HG02588 (cell line): ENCODE measurements at regions not wholly inside any gene's neighbourhood (a gene's known extent, or its start where the extent isn't known, plus 50 kb on each side); places are given as distances from the start of the nearest gene placed in this dataset.

Source experiments
- ATAC-seq: cut with Tn5 transposase; IDR thresholded peaks from one replicate; pipeline ENCODE4 v1.9.1; 2021; ENCODE audit warnings: mild to moderate bottlenecking, moderate library complexity; ENCODE audit not compliant: unreplicated experiment

DNA sequence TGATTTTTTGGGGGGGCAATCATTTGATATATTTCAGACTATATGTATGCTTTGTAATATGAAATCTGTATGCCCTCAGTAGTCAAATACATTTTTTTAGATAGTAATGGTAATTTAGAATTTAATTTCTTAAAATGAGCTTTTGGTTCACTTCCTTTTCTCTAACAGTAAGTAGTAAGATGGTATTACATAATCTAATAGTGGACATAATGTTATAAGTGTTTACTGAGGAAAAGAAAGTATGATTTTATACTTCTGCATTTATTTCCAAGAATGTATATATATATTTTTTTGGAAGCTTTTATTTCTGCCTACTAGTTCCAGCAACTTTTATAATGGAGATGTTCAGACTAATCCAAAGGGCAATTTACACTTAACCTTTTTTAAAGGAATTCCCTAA, 1450.7 kb upstream of the TENM3 start:
- ATAC-seq: no peak

DNA sequence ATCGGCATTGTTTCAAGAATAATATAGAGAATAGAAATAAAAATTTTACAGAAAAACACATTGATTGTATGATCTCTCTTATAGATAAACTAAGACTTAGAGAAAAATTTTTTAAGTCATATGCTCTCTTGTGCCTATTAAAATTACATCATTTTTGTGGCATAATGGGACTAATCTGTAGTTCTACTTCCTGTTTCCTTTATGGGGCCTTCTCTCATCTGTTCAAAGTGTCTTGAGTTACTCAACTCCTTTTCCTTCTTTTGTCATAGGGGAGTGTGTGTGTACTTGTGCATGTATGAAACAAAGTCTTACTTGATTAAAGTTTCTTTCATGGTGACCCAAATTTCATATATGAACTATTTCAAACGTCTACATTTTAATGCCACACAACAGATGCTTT, 1448.9 kb upstream of the TENM3 start:
- ATAC-seq: no peak

DNA sequence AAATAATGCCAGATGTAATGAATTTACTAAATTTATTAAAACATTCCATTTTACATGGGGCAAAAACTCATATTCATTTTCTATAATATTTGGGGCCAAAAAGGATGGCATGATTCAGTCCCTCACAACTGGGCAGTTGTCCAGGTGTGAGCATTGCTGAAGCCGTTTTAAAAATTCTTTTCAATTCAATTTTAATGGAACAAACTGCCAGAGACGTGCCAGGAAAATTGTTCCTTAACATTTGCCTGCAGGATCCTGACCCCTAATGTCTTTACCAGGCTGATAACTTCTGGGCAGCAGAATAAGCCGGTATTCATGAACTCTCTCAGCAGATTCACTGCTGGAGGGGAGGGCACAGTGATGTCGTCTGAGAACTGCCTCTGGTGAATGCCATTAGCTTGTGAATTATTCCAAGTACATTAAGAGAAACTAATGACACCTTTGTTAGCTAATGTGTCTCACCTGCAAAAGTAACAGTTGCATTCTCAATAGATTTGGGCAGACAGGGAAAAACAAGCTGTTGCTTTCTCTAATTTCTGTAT, 1445.1 kb upstream of the TENM3 start:
- no peak for ATAC-seq

DNA sequence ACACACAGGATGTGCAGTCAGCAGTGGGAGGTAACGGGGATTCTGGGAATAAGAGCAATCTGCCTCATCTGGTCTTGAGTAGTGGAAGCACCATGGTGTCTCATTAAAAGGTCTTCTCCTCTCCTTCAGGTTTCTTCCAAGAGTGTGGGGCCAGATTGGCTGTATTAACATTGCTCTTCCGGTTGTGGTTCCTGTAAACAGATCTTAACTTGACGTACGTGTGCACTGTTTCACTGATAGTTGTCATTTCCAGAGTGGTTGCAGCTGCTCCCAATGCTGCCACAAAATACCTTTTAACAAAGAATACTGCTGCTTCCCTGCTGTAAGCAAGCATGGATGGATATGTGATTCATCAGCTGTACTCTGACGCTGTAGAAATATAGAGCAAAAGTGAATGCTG, 1443.4 kb upstream of the TENM3 start:
- no peak for ATAC-seq

DNA sequence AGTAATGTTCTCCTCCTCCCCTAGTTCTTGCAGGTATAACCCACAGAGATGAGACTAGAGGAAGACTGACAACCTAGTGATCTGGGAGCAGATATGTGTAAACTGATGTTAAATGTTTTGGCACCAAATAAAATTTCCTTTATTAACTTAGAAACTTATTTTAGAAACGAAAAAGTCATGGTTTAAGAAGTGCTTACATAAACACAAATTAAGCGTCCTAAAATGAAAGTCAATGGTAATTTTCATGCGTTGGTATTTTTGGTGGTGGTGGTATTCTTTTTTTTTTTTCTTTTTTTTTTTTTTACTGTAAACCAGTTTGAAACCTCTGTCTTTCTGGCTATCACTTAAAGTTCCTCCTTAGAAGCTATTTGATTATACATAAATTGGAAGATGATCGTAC, 1438.1 kb upstream of the TENM3 start:
- no peak for ATAC-seq

DNA sequence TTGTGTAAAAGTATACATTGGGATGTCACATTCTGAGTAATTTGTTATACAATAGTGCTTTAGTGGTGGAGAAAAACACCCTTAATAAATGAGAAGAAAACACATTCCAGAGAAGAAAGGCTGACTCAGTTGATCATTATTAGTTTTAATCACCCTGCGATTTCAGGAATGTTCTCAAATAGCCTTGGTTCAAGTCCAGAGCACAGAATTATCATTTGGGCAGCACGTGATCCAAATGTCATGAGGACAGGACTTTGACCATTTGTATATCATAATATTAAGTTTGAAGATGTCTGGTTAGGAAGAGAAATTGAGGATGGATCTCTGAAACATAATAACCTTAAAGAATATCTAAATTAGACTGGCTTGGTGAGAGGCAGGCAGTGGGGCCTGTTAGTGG, 1434.3 kb upstream of the TENM3 start:
- no peak for ATAC-seq

DNA sequence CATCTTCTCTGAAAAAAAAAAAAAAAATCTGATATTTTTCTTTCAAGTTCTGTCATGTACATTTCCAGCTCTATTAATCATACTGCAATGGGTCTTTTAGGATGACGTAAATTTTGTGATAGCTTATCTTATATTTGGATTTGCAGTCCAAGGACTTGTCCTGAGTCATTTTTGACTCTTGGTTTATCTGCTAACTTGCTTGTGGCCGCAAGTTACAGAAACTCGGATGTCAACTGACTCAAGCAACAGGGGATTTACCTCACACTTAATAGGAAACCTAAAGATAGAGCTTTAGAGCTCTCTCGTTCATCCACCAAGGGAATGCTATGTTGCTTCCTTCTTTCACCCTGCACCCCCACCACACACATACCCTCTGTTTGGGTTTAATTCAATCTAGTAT, 1433.8 kb upstream of the TENM3 start:
- ATAC-seq: no peak

DNA sequence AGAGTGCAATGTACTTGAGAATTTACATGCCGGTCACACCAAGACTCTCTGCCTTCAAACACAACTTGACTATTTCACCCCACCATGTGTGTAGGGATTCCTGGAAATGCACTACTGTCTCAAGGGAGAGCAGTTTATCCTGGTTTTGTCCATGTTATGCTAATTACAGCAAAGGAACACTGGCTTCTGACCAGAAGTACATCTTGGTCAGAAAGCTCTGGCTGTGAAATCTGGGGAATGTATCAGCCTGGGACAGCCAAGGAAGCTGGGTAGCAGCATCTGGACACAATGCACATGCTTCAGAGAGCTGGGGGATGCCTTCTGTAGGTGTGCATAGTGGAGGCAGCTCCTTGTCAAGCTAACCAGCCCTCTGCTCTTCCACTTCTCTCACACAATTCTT, 1432.6 kb upstream of the TENM3 start:
- no peak for ATAC-seq

DNA sequence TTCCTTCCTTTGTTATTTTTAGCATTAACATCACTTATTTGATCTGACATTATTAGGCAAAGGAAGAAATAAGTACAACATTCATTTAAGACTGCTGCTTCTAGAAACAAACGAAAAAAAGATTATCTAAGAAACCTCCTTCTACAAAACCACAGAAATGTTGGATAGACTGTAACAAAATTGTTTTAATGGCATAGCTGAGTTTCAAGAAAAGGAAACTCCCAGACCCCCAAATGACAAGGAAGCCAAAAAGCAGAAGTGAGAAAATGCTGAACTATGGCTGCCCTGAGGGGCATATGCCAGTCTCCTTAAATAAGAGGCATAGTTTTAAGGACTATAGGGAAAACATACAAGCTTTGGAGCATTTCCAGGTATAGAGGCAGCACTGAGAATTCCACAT, 1431.6 kb upstream of the TENM3 start:
- no peak for ATAC-seq

DNA sequence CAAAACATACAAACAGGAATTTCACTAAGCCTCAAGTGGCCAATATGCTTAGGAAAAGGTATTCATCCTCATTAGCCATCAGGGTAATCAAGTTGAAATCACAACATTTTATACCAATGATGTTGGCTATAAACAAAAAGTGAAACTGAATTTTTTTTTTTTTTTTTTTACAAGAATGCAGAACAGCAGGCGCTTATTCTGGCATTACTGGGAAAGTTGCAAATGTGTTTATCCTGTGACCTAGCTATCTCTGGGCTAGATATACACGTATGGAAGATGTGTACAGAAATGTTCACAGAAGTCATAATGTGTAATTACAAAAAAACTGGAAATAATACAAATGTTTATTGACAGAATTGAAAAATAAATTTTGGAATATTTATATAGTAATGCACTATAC, 1430.4 kb upstream of the TENM3 start:
- ATAC-seq: no peak

DNA sequence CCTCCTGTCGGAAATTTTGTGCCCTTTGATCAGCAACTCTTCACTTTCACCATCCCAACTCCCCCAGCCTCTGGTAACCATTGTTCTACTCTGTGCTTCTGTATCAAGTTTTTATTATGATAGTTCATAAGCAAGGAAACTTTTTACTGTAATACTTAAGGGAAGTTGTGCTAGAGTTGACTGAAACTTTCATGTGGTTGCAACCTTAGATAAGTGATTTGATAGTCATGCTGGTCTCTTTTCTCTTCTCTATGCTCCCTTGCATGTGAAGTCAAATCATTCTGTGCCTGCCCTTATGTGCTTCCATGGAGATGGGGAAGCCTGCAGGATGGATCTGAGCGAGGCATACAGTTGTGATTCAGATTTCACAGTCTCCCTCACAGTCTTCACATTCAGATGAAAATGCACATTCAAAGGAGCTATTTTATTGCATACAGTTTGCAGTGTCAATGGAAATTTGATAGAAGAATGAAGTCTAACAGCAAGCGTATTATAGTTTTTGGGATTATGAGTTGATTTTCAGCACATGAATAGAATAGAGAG, 1428.3 kb upstream of the TENM3 start:
- no peak for ATAC-seq

DNA sequence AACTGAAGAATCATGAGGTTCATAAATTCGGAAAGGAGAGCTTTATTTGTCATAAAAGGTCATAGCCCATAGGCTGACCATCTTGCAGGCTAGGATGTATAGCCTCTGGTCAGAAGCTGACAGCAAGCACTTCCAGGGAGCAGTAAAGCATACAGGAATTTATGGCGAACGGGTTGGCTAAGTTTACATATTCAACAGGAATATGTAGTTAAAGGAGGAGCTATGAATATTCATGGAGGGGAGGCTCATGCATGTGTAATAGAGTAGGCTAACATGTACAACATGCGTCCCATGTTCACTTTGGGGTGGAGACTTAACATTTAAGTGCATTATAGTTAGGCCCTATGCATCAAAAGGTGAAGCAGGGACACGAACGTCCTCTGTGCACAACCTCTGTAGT, 1425.7 kb upstream of the TENM3 start:
- ATAC-seq: no peak

DNA sequence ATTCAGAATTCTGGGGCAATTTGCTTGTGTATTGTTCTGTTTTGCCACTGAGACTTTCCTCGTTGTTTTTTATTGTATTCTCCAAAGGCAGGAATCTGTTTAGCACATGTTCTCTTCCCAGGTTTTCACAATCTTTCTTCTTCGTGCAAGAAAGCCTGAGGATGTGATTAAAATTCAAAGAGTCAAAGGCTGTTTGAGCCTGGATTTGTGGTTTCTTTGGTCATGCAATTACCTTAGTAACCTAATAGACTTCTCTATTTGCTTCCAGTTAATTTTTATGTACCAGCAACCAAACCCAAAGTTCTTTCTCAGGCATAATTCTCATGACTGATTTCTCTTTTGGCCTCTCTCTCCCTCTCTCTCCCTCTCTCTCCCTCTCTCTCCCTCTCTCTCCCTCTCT, 1420.1 kb upstream of the TENM3 start:
- ATAC-seq: no peak

DNA sequence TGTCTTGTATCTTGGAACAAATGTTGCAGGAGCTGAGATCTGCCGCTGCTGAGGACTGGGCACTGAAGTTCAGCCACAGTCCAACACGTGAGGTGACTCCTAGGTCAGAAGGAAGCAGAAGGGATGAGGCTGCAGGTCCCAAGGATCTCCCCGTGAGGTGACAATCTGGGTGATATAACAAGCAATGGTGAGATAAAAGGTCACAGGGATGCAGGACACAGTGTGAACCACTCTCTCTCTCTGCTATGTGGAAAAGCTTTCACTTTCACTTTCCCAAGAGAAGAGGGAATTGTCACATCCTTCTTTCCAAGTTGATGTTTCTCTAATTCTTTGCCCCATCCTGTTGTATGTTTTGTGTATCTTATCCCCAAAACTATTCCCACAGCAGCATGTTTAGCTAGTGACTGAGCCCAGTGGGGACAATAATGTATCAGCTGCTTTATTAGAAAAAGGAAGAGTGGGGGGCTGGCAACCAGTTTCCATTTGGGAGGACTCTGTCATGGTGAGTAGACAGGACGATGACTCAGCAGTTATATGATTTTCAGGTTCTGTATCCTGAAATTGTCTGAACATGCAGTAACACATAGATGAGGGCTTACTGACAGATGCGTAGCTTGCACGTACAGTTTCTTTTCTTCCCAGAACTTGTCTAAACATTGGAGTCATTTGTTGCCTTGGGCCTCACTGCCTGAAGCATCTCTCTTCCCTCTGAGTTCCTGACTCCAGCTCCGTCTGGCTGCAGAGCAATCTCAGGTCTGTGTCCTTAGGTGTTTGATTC, 1415.8 kb upstream of the TENM3 start:
- no peak for ATAC-seq

DNA sequence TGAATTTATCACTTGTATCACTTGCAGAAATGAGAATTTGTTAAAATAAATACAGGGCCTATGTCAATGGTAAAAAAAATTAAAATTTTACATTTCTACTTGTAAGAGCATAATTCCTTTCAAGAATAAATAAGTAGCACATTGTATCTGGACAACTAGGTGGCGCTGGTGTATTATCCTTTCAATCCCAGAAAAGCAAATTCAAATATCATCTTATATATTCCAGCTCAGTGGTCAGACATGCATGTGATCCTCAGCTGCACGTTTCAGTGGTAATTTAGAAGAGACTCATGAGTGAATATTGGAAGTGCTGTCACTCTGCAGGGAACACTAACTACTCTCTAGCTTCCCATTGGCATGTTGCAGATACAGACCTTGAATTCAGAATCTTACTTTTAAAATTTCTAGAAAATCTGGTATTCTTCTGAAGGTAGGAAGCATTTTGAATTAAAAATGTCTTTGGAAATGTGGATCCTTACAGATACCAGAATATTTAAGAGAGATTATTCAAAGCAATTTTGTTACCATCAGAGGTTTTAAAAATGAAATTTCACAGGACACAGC, 1414.7 kb upstream of the TENM3 start:
- no peak for ATAC-seq

DNA sequence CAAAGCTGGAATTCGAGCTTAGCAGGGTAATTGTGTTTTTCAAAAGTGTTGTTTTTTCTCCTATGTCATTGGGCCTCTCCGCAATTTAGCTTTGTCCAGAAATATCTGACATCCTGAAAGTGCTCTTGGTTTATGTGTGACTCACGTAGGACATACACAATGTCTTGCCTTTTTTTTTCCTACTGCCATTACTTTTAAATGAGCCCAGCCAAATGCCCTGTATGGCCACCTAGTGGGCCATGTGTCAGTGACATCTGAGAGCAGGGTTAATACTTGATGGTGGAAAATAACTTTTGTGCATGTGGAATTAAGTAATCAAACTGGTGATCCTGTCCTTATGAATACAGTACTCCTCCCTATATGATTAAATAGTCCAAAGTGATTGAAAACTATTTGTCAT, 1411.1 kb upstream of the TENM3 start:
- ATAC-seq: no peak

DNA sequence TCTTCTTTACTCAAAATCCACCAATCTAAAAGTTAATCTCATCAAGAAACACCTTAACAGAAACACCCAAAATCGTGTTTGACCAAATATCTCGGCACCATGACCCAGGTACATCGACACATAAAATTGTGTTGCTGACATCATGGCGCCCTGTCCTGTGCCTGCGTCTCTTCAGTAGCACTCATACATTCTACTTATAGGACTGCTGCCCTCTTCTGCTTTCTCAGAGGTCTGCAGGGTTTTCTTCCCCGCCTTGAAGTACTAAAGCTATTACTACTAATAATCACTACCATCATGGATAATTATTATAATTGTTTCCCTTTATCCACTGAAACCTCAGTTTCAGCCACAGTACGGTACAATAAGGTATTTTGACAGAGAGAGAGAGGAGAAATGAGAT, 1403.1 kb upstream of the TENM3 start:
- ATAC-seq: no peak

DNA sequence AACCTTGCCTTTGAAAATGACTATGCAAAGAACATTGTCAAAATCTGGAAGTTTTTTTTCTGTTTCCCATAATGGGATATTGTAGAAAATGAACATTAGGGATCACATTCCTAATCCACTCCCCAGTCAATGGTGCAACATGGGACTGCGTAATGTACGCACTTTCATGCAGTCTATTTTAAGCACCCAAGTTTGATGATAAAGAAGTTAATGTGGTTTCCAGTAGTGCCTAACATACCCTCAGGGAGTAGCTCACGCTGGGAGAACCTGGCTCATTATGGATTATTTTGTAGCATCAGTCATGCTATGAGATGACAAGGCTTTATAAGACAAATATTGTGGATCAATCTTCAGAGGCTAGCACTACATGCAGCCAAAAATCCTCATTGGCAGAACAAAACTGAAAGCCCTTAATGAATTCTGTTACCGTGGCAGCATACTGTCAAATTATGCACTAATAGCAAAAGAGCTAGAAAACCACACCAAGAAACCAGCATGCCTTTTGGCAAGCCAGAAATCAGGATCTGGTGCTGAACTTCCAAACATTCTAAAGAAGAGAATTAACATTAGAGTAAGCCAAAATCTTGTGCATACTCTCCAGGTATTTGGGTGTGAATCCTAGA, 1392.8 kb upstream of the TENM3 start:
- no peak for ATAC-seq

DNA sequence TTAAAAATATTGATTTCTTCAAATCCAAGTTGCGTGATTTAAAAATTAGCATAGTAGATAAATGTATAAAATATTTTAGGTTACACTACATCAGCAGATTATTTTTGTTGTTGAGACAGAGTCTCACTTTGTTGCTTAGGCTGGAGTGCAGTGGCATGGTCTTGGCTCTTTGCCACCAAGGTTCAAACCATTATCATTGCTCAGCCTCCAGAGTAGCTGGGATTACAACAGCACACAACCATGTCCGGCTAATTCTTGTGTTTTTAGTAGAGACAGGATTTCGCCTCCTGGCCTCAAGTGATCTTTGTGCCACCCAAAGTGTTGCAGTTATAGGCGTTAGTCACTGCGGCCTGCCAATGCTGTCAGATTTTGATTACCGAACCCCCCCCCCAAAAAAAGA, 1390.5 kb upstream of the TENM3 start:
- ATAC-seq: no peak

DNA sequence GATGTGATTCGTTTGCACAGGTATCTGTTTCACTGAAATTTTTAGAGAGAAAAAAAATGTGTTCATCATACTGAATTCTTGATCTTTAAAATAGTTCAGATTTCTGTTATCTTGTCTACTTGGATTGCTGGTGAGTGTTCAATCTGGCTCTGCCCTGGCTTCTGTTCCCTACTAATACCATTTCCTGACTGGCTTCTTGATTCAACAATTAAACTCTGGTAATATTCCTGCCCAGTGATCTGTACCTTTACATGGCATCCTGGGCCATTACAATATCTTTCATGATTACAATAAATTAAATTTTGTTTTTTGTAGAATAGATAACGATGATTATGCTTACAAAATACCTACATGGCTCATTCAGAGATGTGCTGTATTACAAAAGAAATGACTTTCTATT, 1388.0 kb upstream of the TENM3 start:
- ATAC-seq: no peak

DNA sequence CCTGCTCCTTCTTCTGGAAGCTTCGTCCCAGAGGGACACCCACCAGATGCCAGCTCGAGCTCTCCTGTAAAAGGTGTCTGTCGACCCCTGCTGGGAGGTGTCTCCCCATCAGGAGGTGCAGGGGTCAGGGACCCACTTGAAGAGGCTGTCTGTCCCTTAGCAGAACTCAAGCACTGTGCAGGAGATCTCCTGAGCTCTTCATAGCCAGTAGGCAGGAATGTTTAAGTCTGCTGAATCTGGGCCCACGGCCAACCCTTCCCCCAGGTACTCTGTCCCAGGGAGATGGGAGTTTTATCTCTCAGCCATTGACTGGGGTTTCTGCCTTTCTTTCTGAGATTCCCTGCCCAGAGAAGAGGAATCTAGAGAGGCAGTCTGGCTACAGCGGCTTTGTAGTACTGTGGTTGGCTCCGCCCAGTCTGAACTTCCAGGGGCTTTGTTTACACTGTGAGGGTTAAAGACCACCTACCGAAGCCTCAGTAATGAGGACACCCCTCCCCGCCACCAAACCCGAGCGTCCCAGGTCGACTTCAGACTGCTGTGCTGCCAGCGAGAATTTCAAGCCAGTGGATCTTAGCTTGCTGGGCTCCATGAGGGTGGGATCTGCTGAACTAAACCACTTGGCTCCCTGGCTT, 1383.0 kb upstream of the TENM3 start:
- ATAC-seq: no peak

DNA sequence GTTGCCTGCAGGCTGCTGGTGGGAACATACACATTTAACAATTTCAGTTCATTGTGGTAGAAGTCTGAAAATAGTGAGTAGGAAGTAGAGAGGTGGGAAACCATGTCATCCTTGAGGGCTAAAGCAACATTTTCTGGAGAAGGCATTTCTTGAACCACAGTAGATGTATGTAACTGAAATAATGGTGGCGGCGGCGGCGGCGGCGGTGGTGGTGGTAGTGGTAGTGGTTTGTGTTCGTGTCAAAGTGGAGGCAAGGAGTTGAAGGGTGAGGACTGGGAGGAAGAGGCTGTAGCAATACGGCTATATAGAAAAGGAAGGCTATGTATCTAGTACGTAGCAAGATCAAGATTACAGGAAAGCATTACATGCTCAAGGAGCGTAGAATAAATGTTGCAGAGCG, 1381.6 kb upstream of the TENM3 start:
- ATAC-seq: no peak
